DMS153 treated with DMSO at 0.1 percent for 48 hours (cell line): ENCODE measurements at regions not wholly inside any gene's neighbourhood (a gene's known extent, or its start where the extent isn't known, plus 50 kb on each side); places are given as distances from the start of the nearest gene placed in this dataset.
"Not testable (repeated sequence)": the region's sequence is repeated elsewhere in the genome, so short reads cannot be mapped to it uniquely, and the experiment has no call there.

ENCODE experiments used
- DNase-seq: peaks from one replicate; lab custom pipeline; 2025; ENCODE audit not compliant: unreplicated experiment; lab: John Stamatoyannopoulos, UW

GRCh38 chr7:91398341-91398740, 134.1 kb downstream of the FZD1 start:
- peak; percentile 80 for DNase-seq

GRCh38 chr7:91405092-91405788, 141.0 kb downstream of the FZD1 start:
- no peak for DNase-seq

- DNase-seq = not testable (repeated sequence)
Observed at GRCh38 chr7:91405873-91406272, 141.6 kb downstream of the FZD1 start.

- no peak for DNase-seq
Observed at GRCh38 chr7:91407942-91408341, 143.7 kb downstream of the FZD1 start.

GRCh38 chr7:91408388-91409154, 144.3 kb downstream of the FZD1 start:
- DNase-seq = no peak

GRCh38 chr7:91411060-91411459, 146.8 kb downstream of the FZD1 start:
- no peak for DNase-seq

GRCh38 chr7:91412298-91412697, 148.1 kb downstream of the FZD1 start:
- DNase-seq = no peak

- DNase-seq = no peak
Observed at GRCh38 chr7:91414734-91415133, 150.5 kb downstream of the FZD1 start.

GRCh38 chr7:91416155-91416865, 152.1 kb downstream of the FZD1 start:
- peak; percentile 15 for DNase-seq

GRCh38 chr7:91420606-91421005, 156.4 kb downstream of the FZD1 start:
- DNase-seq = no peak

- no peak for DNase-seq
Observed at GRCh38 chr7:91421018-91421417, 156.8 kb downstream of the FZD1 start.

GRCh38 chr7:91424371-91424770, 160.1 kb downstream of the FZD1 start:
- no peak for DNase-seq

- no peak for DNase-seq
Observed at GRCh38 chr7:91425149-91425548, 160.9 kb downstream of the FZD1 start.

- DNase-seq = no peak
Observed at GRCh38 chr7:91427051-91427450, 162.8 kb downstream of the FZD1 start.

GRCh38 chr7:91431601-91432000, 167.4 kb downstream of the FZD1 start:
- no peak for DNase-seq

GRCh38 chr7:91434836-91435235, 170.6 kb downstream of the FZD1 start:
- DNase-seq = no peak

- DNase-seq = no peak
Observed at GRCh38 chr7:91435381-91436059, 171.3 kb downstream of the FZD1 start.

- DNase-seq = peak; percentile 89
Observed at GRCh38 chr7:91436655-91437054, 172.4 kb downstream of the FZD1 start.

GRCh38 chr7:91440198-91440597, 176.0 kb downstream of the FZD1 start:
- not testable (repeated sequence) for DNase-seq

GRCh38 chr7:91443862-91444261, 179.6 kb downstream of the FZD1 start:
- no peak for DNase-seq

GRCh38 chr7:91446819-91447218, 182.6 kb downstream of the FZD1 start:
- no peak for DNase-seq
